ENCODE measurements at regions not wholly inside any gene's neighbourhood (a gene's known extent, or its start where the extent isn't known, plus 50 kb on each side); places are given as distances from the start of the nearest gene placed in this dataset.

- Histone ChIP-seq H3K4me2 (ENCODE audit: low read length, poor library complexity, severe bottlenecking) (no peak overlapping the region), H2BK15ac (ENCODE audit: low read depth, poor library complexity, severe bottlenecking) (no peak overlapping the region), H2AFZ (ENCODE audit: low read depth, low read length) (no peak overlapping the region), H3K23ac (ENCODE audit: low read length in 2 of 2) (no peak overlapping the region), H3K79me1 (replicated peaks; ENCODE audit: low read length, poor library complexity, severe bottlenecking) (no peaks in the 10 kb centered on the region), H2BK120ac (ENCODE audit: low read depth, low read length) (no peak overlapping the region), H3K4ac (ENCODE audit: low read depth in 1 of 2, low read length in 2 of 2) (no peak overlapping the region), H3K9me3 (ENCODE audit: control insufficient read depth, low read length) (no peaks in the 10 kb centered on the region), H4K8ac (ENCODE audit: low read length) (no peak overlapping the region), H3K36me3 (ENCODE audit: control insufficient read depth in 1 of 2, insufficient read depth in 2 of 2, low read depth in 1 of 2, low read length in 2 of 2) (peaks cover 0 to 6% of the 10 kb centered on the region in 2 experiments), H3K18ac (ENCODE audit: low read depth in 1 of 2, low read length in 2 of 2) (peak overlapping the region in 1 of 2 experiments; percentile 34), H4K91ac (ENCODE audit: low read length) (no peak overlapping the region), H2BK12ac (ENCODE audit: low read length in 2 of 2) (peak overlapping the region in 1 of 2 experiments; percentile 66), H3K9ac (ENCODE audit: low read length) (peak overlapping the region; percentile 36), H3K14ac (ENCODE audit: low read length in 2 of 2) (no peak overlapping the region), H3K4me1 (ENCODE audit: control insufficient read depth, insufficient read depth, low read depth, low read length) (peaks cover 13% of the 10 kb centered on the region), H2BK5ac (ENCODE audit: low read depth, low read length, poor library complexity, severe bottlenecking) (peak overlapping the region; percentile 44), H2AK5ac (ENCODE audit: low read length, severe bottlenecking) (peak overlapping the region; percentile 19), H3K27me3 (ENCODE audit: control insufficient read depth in 1 of 2, insufficient read depth in 1 of 2, low read length in 2 of 2) (no peaks in the 10 kb centered on the region), H3K27ac (ENCODE audit: low read length, poor library complexity, severe bottlenecking) (peak overlapping the region; percentile 58), H3K4me3 (ENCODE audit: insufficient read depth in 1 of 2, low read depth in 1 of 2, low read length in 2 of 2) (no peak overlapping the region)
- WGBS, result 0% methylated on average over 1 of the region's 4 CpGs
- DNase-seq, result peak; percentile 79
These were observed 88.1 kb upstream of the STMND1 start for GRCh38 chr6:17013701-17014100.

GRCh38 chr6:17012421-17013225, 89.2 kb upstream of the STMND1 start:
- Histone ChIP-seq H3K14ac (ENCODE audit: low read length in 2 of 2) (no peak overlapping the region), H2AFZ (ENCODE audit: low read depth, low read length) (no peak overlapping the region), H3K36me3 (ENCODE audit: control insufficient read depth in 1 of 2, insufficient read depth in 2 of 2, low read depth in 1 of 2, low read length in 2 of 2) (peaks cover 0 to 6% of the 10 kb centered on the region in 2 experiments), H3K4me1 (ENCODE audit: control insufficient read depth, insufficient read depth, low read depth, low read length) (peaks cover 13% of the 10 kb centered on the region), H3K27me3 (ENCODE audit: control insufficient read depth in 1 of 2, insufficient read depth in 1 of 2, low read length in 2 of 2) (no peaks in the 10 kb centered on the region), H4K91ac (ENCODE audit: low read length) (peak overlapping the region; percentile 87), H2BK120ac (ENCODE audit: low read depth, low read length) (peak overlapping the region; percentile 78), H3K27ac (ENCODE audit: low read length, poor library complexity, severe bottlenecking) (no peak overlapping the region), H4K8ac (ENCODE audit: low read length) (peak overlapping the region; percentile 97), H3K9me3 (ENCODE audit: control insufficient read depth, low read length) (peaks cover 6% of the 10 kb centered on the region), H2AK5ac (ENCODE audit: low read length, severe bottlenecking) (peak overlapping the region; percentile 38), H3K4me3 (ENCODE audit: insufficient read depth in 1 of 2, low read depth in 1 of 2, low read length in 2 of 2) (no peak overlapping the region), H3K23ac (ENCODE audit: low read length in 2 of 2) (no peak overlapping the region), H2BK15ac (ENCODE audit: low read depth, poor library complexity, severe bottlenecking) (peak overlapping the region; percentile 54), H2BK5ac (ENCODE audit: low read depth, low read length, poor library complexity, severe bottlenecking) (no peak overlapping the region), H3K18ac (ENCODE audit: low read depth in 1 of 2, low read length in 2 of 2) (peak overlapping the region in 1 of 2 experiments; percentile 64), H3K79me1 (replicated peaks; ENCODE audit: low read length, poor library complexity, severe bottlenecking) (no peaks in the 10 kb centered on the region), H2BK12ac (ENCODE audit: low read length in 2 of 2) (peak overlapping the region; percentile 51 to 63), H3K4me2 (ENCODE audit: low read length, poor library complexity, severe bottlenecking) (no peak overlapping the region), H3K9ac (ENCODE audit: low read length) (peak overlapping the region; percentile 8), H3K4ac (ENCODE audit: low read depth in 1 of 2, low read length in 2 of 2) (peak overlapping the region in 1 of 2 experiments; percentile 35)
- 31% methylated on average over 12 of the region's 12 CpGs for WGBS
- peak; percentile 81 for DNase-seq

GRCh38 chr6:17011985-17012384, 89.9 kb upstream of the STMND1 start:
- DNase-seq, result no peak
- H2BK120ac ChIP-seq (ENCODE audit: low read depth, low read length), result no peak overlapping the region
- H4K8ac ChIP-seq (ENCODE audit: low read length), result no peak overlapping the region
- no peak overlapping the region for H4K91ac ChIP-seq (ENCODE audit: low read length)
- peaks cover 6% of the 10 kb centered on the region for H3K9me3 ChIP-seq (ENCODE audit: control insufficient read depth, low read length)
- H3K9ac ChIP-seq (ENCODE audit: low read length), result no peak overlapping the region
- peak overlapping the region in 1 of 2 experiments; percentile 51 for H2BK12ac ChIP-seq (ENCODE audit: low read length in 2 of 2)
- H3K4me2 ChIP-seq (ENCODE audit: low read length, poor library complexity, severe bottlenecking), result no peak overlapping the region
- no peak overlapping the region for H2BK5ac ChIP-seq (ENCODE audit: low read depth, low read length, poor library complexity, severe bottlenecking)
- H3K79me1 ChIP-seq (replicated peaks; ENCODE audit: low read length, poor library complexity, severe bottlenecking), result no peaks in the 10 kb centered on the region
- no peak overlapping the region for H3K14ac ChIP-seq (ENCODE audit: low read length in 2 of 2)
- no peak overlapping the region for H2BK15ac ChIP-seq (ENCODE audit: low read depth, poor library complexity, severe bottlenecking)
- no peak overlapping the region for H3K4me3 ChIP-seq (ENCODE audit: insufficient read depth in 1 of 2, low read depth in 1 of 2, low read length in 2 of 2)
- H2AFZ ChIP-seq (ENCODE audit: low read depth, low read length), result no peak overlapping the region
- H3K23ac ChIP-seq (ENCODE audit: low read length in 2 of 2), result no peak overlapping the region
- H3K18ac ChIP-seq (ENCODE audit: low read depth in 1 of 2, low read length in 2 of 2), result peak overlapping the region; percentile 2 to 34
- H3K4me1 ChIP-seq (ENCODE audit: control insufficient read depth, insufficient read depth, low read depth, low read length), result peaks cover 13% of the 10 kb centered on the region
- H3K27me3 ChIP-seq (ENCODE audit: control insufficient read depth in 1 of 2, insufficient read depth in 1 of 2, low read length in 2 of 2), result no peaks in the 10 kb centered on the region
- H3K4ac ChIP-seq (ENCODE audit: low read depth in 1 of 2, low read length in 2 of 2), result peak overlapping the region in 1 of 2 experiments; percentile 51
- no peak overlapping the region for H2AK5ac ChIP-seq (ENCODE audit: low read length, severe bottlenecking)
- no peak overlapping the region for H3K27ac ChIP-seq (ENCODE audit: low read length, poor library complexity, severe bottlenecking)
- 86% methylated on average over 5 of the region's 5 CpGs for WGBS
- H3K36me3 ChIP-seq (ENCODE audit: control insufficient read depth in 1 of 2, insufficient read depth in 2 of 2, low read depth in 1 of 2, low read length in 2 of 2), result peaks cover 0 to 6% of the 10 kb centered on the region in 2 experiments

GRCh38 chr6:17007749-17008148, 94.1 kb upstream of the STMND1 start:
- H3K23ac ChIP-seq (ENCODE audit: low read length in 2 of 2), result no peak overlapping the region
- H3K27me3 ChIP-seq (ENCODE audit: control insufficient read depth in 1 of 2, insufficient read depth in 1 of 2, low read length in 2 of 2), result no peaks in the 10 kb centered on the region
- peaks cover 6% of the 10 kb centered on the region for H3K9me3 ChIP-seq (ENCODE audit: control insufficient read depth, low read length)
- no peak overlapping the region for H3K18ac ChIP-seq (ENCODE audit: low read depth in 1 of 2, low read length in 2 of 2)
- H4K91ac ChIP-seq (ENCODE audit: low read length), result no peak overlapping the region
- no peak overlapping the region for H2AK5ac ChIP-seq (ENCODE audit: low read length, severe bottlenecking)
- H3K4me3 ChIP-seq (ENCODE audit: insufficient read depth in 1 of 2, low read depth in 1 of 2, low read length in 2 of 2), result no peak overlapping the region
- no peak overlapping the region for H4K8ac ChIP-seq (ENCODE audit: low read length)
- H3K4me2 ChIP-seq (ENCODE audit: low read length, poor library complexity, severe bottlenecking), result no peak overlapping the region
- no peak overlapping the region for H3K4ac ChIP-seq (ENCODE audit: low read depth in 1 of 2, low read length in 2 of 2)
- H2BK120ac ChIP-seq (ENCODE audit: low read depth, low read length), result no peak overlapping the region
- no peak overlapping the region for H2AFZ ChIP-seq (ENCODE audit: low read depth, low read length)
- no peak overlapping the region for H2BK12ac ChIP-seq (ENCODE audit: low read length in 2 of 2)
- no peak for DNase-seq
- H3K4me1 ChIP-seq (ENCODE audit: control insufficient read depth, insufficient read depth, low read depth, low read length), result no peaks in the 10 kb centered on the region
- H2BK5ac ChIP-seq (ENCODE audit: low read depth, low read length, poor library complexity, severe bottlenecking), result no peak overlapping the region
- H3K36me3 ChIP-seq (ENCODE audit: control insufficient read depth in 1 of 2, insufficient read depth in 2 of 2, low read depth in 1 of 2, low read length in 2 of 2), result no peaks in the 10 kb centered on the region
- H3K27ac ChIP-seq (ENCODE audit: low read length, poor library complexity, severe bottlenecking), result no peak overlapping the region
- no peak overlapping the region for H3K14ac ChIP-seq (ENCODE audit: low read length in 2 of 2)
- H3K9ac ChIP-seq (ENCODE audit: low read length), result no peak overlapping the region
- no peaks in the 10 kb centered on the region for H3K79me1 ChIP-seq (replicated peaks; ENCODE audit: low read length, poor library complexity, severe bottlenecking)
- no peak overlapping the region for H2BK15ac ChIP-seq (ENCODE audit: low read depth, poor library complexity, severe bottlenecking)
- WGBS, result 100% methylated on average over 1 of the region's 4 CpGs

Measured in mesenchymal stem cell (in vitro differentiated cells and primary cell).